SH-SY5Y (cell line): ENCODE measurements at regions not wholly inside any gene's neighbourhood (a gene's known extent, or its start where the extent isn't known, plus 50 kb on each side); places are given as distances from the start of the nearest gene placed in this dataset.

Source experiments
- GATA2 ChIP-seq: IDR thresholded peaks from 2 replicates; pipeline ENCODE4 v1.6.1; 2011; ENCODE audit warnings: mild to moderate bottlenecking, low read depth, low read length
- GATA3 ChIP-seq: IDR thresholded peaks from 2 replicates; pipeline ENCODE4 v1.6.1; 2011; ENCODE audit warnings: low read depth, mild to moderate bottlenecking, low read length, moderate library complexity

- TF ChIP-seq GATA2 = no peak
- TF ChIP-seq GATA3 = no peak
Observed at GRCh38 chr13:23044906-23045305, 135.9 kb upstream of the SGCG start.

- TF ChIP-seq GATA2 (no peak), GATA3 (no peak)
Observed at GRCh38 chr13:23050126-23050525, 130.7 kb upstream of the SGCG start.

GRCh38 chr13:23059173-23059572 is 121.6 kb upstream of the SGCG start:
- no peak for TF ChIP-seq GATA3
- TF ChIP-seq GATA2 = no peak

GRCh38 chr13:23060959-23061358 is 119.8 kb upstream of the SGCG start:
- TF ChIP-seq GATA2 (no peak), GATA3 (no peak)

GRCh38 chr13:23067129-23067528 is 113.7 kb upstream of the SGCG start:
- no peak for TF ChIP-seq GATA3
- TF ChIP-seq GATA2 = no peak

GRCh38 chr13:23069566-23069965 is 111.2 kb upstream of the SGCG start:
- TF ChIP-seq GATA3 (no peak), GATA2 (no peak)

- no peak for TF ChIP-seq GATA2
- TF ChIP-seq GATA3 = no peak
Observed at GRCh38 chr13:23074075-23074828, 106.5 kb upstream of the SGCG start.

- TF ChIP-seq GATA3 (no peak), GATA2 (no peak)
Observed at GRCh38 chr13:23081220-23081619, 99.6 kb upstream of the SGCG start.

- no peak for TF ChIP-seq GATA3
- TF ChIP-seq GATA2 = no peak
Observed at GRCh38 chr13:23081901-23082300, 98.9 kb upstream of the SGCG start.

- TF ChIP-seq GATA3 (no peak), GATA2 (no peak)
Observed at GRCh38 chr13:23086968-23087623, 93.7 kb upstream of the SGCG start.

GRCh38 chr13:23087880-23088279 is 92.9 kb upstream of the SGCG start:
- no peak for TF ChIP-seq GATA3
- no peak for TF ChIP-seq GATA2

GRCh38 chr13:23098161-23098907 is 82.4 kb upstream of the SGCG start:
- no peak for TF ChIP-seq GATA2
- TF ChIP-seq GATA3 = no peak

GRCh38 chr13:23105051-23105450 is 75.7 kb upstream of the SGCG start:
- TF ChIP-seq GATA2 (no peak), GATA3 (no peak)

- TF ChIP-seq GATA2 = no peak
- TF ChIP-seq GATA3 = no peak
Observed at GRCh38 chr13:23107665-23108064, 73.1 kb upstream of the SGCG start.
